HCT116 (cell line): ENCODE measurements at regions not wholly inside any gene's neighbourhood (a gene's known extent, or its start where the extent isn't known, plus 50 kb on each side); places are given as distances from the start of the nearest gene placed in this dataset.

ENCODE experiments used
- ATAC-seq: fragments of 200-7000 bp; cut with Tn5 transposase; 2 replicates; pipeline ENCODE4 v1.9.1; 2020; ENCODE audit warnings: mild to moderate bottlenecking, moderate library complexity
- BruUV-seq: library from RNA; stranded (reverse); fragments of 400-500 nt; replicated peaks from 2 replicates; lab custom pipeline; 2021; lab: Mats Ljungman, UMichigan
- CTCF ChIA-PET: fragments of 300-600 bp; sonication (Branson Sonifier 250); formaldehyde crosslinking; loops from one replicate; lab custom pipeline; 2021; ENCODE audit warnings: antibody characterized with exemption; lab: Charles Lee
- POLR2A ChIA-PET: fragments of 300-600, 350-600 bp; sonication (Branson Sonifier 250); formaldehyde crosslinking; loops from one replicate; lab custom pipeline; 2021; ENCODE audit warnings: antibody characterized with exemption; lab: Charles Lee
- RAD21 ChIA-PET, 2 experiments: fragments of 300-600 bp; sonication (Branson Sonifier 250); formaldehyde crosslinking; loops; one replicate each; lab custom pipeline; 2023; ENCODE audit warnings: low total read pairs in 2 of 2; ENCODE audit not compliant: uncharacterized antibody in 2 of 2, unreplicated experiment in 2 of 2, low non-redundant PET in 1 of 2; lab: Charles Lee
- DNase-seq: peaks from one replicate; pipeline ENCODE4 v3.0.0-alpha.2; 2010; ENCODE audit warnings: low read depth, low spot score
- H2AFZ ChIP-seq: fragments of 200-600 bp; shearing (Covaris generic), sonication (generic); 2 replicates; pipeline ENCODE4 v1.6.1; 2017; ENCODE audit warnings: low read depth, mixed run types, mixed read lengths, antibody characterized with exemption, low read length; ENCODE audit not compliant: poor library complexity, severe bottlenecking
- H3K27ac ChIP-seq: 2 replicates; pipeline ENCODE4 v1.5.1; 2012; ENCODE audit warnings: low read depth, low read length
- H3K27me3 ChIP-seq: fragments of 200-600 bp; sonication (generic); 2 replicates; pipeline ENCODE4 v1.6.1; 2016; ENCODE audit warnings: mixed run types, low read length, mixed read lengths; ENCODE audit not compliant: insufficient read depth
- H3K36me3 ChIP-seq, 2 experiments: fragments of 200-500 bp in 1 of 2; fragments of 200-600 bp in 1 of 2; sonication (Bioruptor generic) in 1 of 2; sonication (generic) in 1 of 2; 2 replicates each; pipeline versions ENCODE4 v1.5.1 to v1.6.1; 2014 to 2016; ENCODE audit warnings: low read length in 2 of 2, inconsistent platforms in 1 of 2, mixed read lengths in 1 of 2, mixed run types in 1 of 2; ENCODE audit not compliant: insufficient read depth in 2 of 2, control insufficient read depth in 1 of 2
- H3K4me1 ChIP-seq, 2 experiments: fragments of 200-600 bp in 1 of 2; sonication (generic) in 1 of 2; 2 replicates each; pipeline versions ENCODE4 v1.5.1 to v1.6.1; 2012 to 2017; ENCODE audit warnings: low read length in 2 of 2, inconsistent platforms in 1 of 2, mild to moderate bottlenecking in 1 of 2, mixed read lengths in 1 of 2, mixed run types in 1 of 2, moderate library complexity in 1 of 2; ENCODE audit not compliant: insufficient read depth in 2 of 2, control insufficient read depth in 1 of 2
- H3K4me2 ChIP-seq: fragments of 200-600 bp; sonication (generic); 2 replicates; pipeline ENCODE4 v1.6.1; 2017; ENCODE audit warnings: mixed run types, low read length, mixed read lengths
- H3K4me3 ChIP-seq, 2 experiments: fragments of 200-600 bp in 1 of 2; sonication (generic) in 1 of 2; replicated peaks in 1 of 2; 2 replicates each; pipeline ENCODE4 v1.5.1; 2011 to 2016; ENCODE audit warnings: low read length in 2 of 2, control low read depth in 1 of 2, low read depth in 1 of 2, mild to moderate bottlenecking in 1 of 2, mixed read lengths in 1 of 2, mixed run types in 1 of 2
- H3K79me2 ChIP-seq: fragments of 200-600 bp; sonication (generic); 2 replicates; pipeline ENCODE4 v1.6.1; 2017; ENCODE audit warnings: mild to moderate bottlenecking, mixed run types, low read length, moderate library complexity, mixed read lengths; ENCODE audit not compliant: insufficient read depth
- H3K9ac ChIP-seq: fragments of 200-600 bp; sonication (generic); 2 replicates; pipeline ENCODE4 v1.6.1; 2016; ENCODE audit warnings: low read length, mixed read lengths
- H3K9me2 ChIP-seq: fragments of 200-600 bp; sonication (generic), shearing (Covaris generic); 2 replicates; pipeline ENCODE4 v1.6.1; 2017; ENCODE audit warnings: mixed run types, mild to moderate bottlenecking, moderate library complexity; ENCODE audit not compliant: insufficient read depth
- H3K9me3 ChIP-seq, 2 experiments: fragments of 200-500 bp in 1 of 2; fragments of 200-600 bp in 1 of 2; sonication (Bioruptor generic) in 1 of 2; sonication (generic) in 1 of 2; 2 replicates each; pipeline ENCODE4 v1.6.1; 2014 to 2017; ENCODE audit warnings: low read length in 2 of 2, mixed read lengths in 2 of 2, inconsistent platforms in 1 of 2, low read depth in 1 of 2, mild to moderate bottlenecking in 1 of 2, mixed run types in 1 of 2, moderate library complexity in 1 of 2; ENCODE audit not compliant: control insufficient read depth in 1 of 2, insufficient read depth in 1 of 2
- H4K20me1 ChIP-seq: fragments of 200-600 bp; sonication (generic), shearing (Covaris generic); 2 replicates; pipeline ENCODE4 v1.6.1; 2017; ENCODE audit warnings: mixed run types, mild to moderate bottlenecking, moderate library complexity; ENCODE audit not compliant: insufficient read depth
- CBX3 ChIP-seq: IDR thresholded peaks from 2 replicates; pipeline ENCODE4 v1.6.1; 2012; ENCODE audit warnings: low read depth
- CEBPB ChIP-seq: IDR thresholded peaks from 2 replicates; pipeline ENCODE4 v1.6.1; 2012; ENCODE audit warnings: low read depth
- EGR1 ChIP-seq: IDR thresholded peaks from 2 replicates; pipeline ENCODE4 v1.6.1; 2012; ENCODE audit warnings: low read depth
- ELF1 ChIP-seq: IDR thresholded peaks from 2 replicates; pipeline ENCODE4 v1.6.1; 2012; ENCODE audit warnings: low read depth, borderline replicate concordance
- EZH2 ChIP-seq: fragments of 200-600 bp; sonication (generic); IDR thresholded peaks from 2 replicates; pipeline ENCODE4 v1.6.1; 2017; ENCODE audit warnings: antibody characterized with exemption, mixed run types
- EZH2phosphoT487 ChIP-seq: fragments of 200-600 bp; IDR thresholded peaks from 2 replicates; pipeline ENCODE4 v1.6.1; 2018; ENCODE audit warnings: antibody characterized with exemption, borderline replicate concordance
- FOSL1 ChIP-seq: IDR thresholded peaks from 2 replicates; pipeline ENCODE4 v1.6.1; 2012; ENCODE audit warnings: low read depth
- JUND ChIP-seq: IDR thresholded peaks from 2 replicates; pipeline ENCODE4 v1.6.1; 2012
- POLR2AphosphoS5 ChIP-seq: IDR thresholded peaks from 2 replicates; pipeline ENCODE4 v1.6.1; 2011; ENCODE audit warnings: mild to moderate bottlenecking, low read depth, low read length, moderate library complexity
- SIN3A ChIP-seq: IDR thresholded peaks from 2 replicates; pipeline ENCODE4 v1.6.1; 2012; ENCODE audit warnings: low read depth
- SP1 ChIP-seq: IDR thresholded peaks from 2 replicates; pipeline ENCODE4 v1.6.1; 2012; ENCODE audit warnings: low read depth
- SRF ChIP-seq: IDR thresholded peaks from 2 replicates; pipeline ENCODE4 v1.6.1; 2012; ENCODE audit warnings: low read depth
- TCF7L2 ChIP-seq: IDR thresholded peaks from 2 replicates; pipeline ENCODE4 v1.7.0; 2011; ENCODE audit warnings: borderline replicate concordance, inconsistent platforms; ENCODE audit not compliant: insufficient read depth, insufficient read length; ENCODE audit errors: extremely low read depth
- YY1 ChIP-seq: IDR thresholded peaks from 2 replicates; pipeline ENCODE4 v1.6.1; 2011; ENCODE audit warnings: low read length, low read depth, moderate library complexity, mild to moderate bottlenecking; ENCODE audit not compliant: insufficient replicate concordance; ENCODE audit errors: extremely low read depth
- ZFX ChIP-seq: fragments of 450-650 bp; IDR thresholded peaks from 2 replicates; pipeline ENCODE4 v1.6.1; 2017
- intact Hi-C: fragments of 100-400 bp; cut with micrococcal nuclease; formaldehyde crosslinking; loops from 2 replicates; pipeline ENCODE4 v1.10.0; 2022
- TF ChIP-seq, protein P1 (sequence below): IDR thresholded peaks from 2 replicates; pipeline ENCODE4 v1.6.1; 2012; ENCODE audit warnings: low read depth
- TF ChIP-seq, protein P2 (sequence below): IDR thresholded peaks from 2 replicates; pipeline ENCODE4 v1.6.1; 2012
- TF ChIP-seq, protein P3 (sequence below): IDR thresholded peaks from 2 replicates; pipeline ENCODE4 v1.6.1; 2012
- TF ChIP-seq, protein P4 (sequence below): IDR thresholded peaks from 2 replicates; pipeline ENCODE4 v1.6.1; 2011; ENCODE audit warnings: mild to moderate bottlenecking, low read length, moderate library complexity; ENCODE audit not compliant: insufficient replicate concordance; ENCODE audit errors: extremely low read depth
- TF ChIP-seq, protein P5 (sequence below), 3 experiments: fragments of 200-600 bp in 1 of 3; sonication (generic) in 1 of 3; IDR thresholded peaks in 2 of 3; conservative IDR thresholded peaks in 1 of 3; 2 replicates each; pipeline ENCODE4 v1.5.1; 2012 to 2017; ENCODE audit warnings: low read depth in 2 of 3, low read length in 2 of 3, antibody characterized with exemption in 1 of 3, borderline replicate concordance in 1 of 3, control low read depth in 1 of 3, mild to moderate bottlenecking in 1 of 3, mixed read lengths in 1 of 3, mixed run types in 1 of 3, moderate library complexity in 1 of 3; ENCODE audit not compliant: insufficient read depth in 1 of 3

DNA sequence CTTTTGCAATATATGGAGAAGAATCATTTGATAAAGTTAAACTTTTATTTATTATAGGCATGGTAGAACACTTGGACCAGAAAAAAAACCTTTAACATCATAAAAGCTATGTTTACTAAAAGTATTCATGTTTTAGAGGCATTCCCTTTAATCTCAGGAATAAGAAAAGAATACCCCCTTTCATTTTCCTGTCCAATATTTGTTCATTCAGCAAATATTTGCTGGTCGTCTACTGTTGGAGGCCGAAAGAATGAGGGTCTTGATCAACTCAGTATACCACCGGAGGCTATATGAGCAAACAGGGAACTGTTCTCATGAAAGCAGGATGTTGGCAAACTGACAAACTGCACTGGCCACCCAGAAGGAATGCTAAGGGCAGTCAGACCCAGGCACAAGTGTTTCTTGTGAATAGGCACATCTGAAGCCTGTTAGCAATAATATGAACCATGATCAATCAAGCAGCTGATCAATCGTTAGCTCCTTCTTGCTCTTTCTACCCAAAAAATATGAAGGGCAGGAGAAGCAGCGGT is 480.8 kb upstream of the FAT1 start:
- POLR2A ChIA-PET: no interaction called here
- ATAC-seq: no peak
- no peaks in the 10 kb centered on the region for H3K27me3 ChIP-seq
- H3K4me3 ChIP-seq: no peak overlapping the region
- no TSS peak for BruUV-seq
- intact Hi-C loops: no loop called here
- DNase-seq: no peak
- H2AFZ ChIP-seq: no peak overlapping the region
- no peaks in the 10 kb centered on the region for H3K36me3 ChIP-seq
- no peak overlapping the region for H3K27ac ChIP-seq
- RAD21 ChIA-PET: no interaction called here
- peaks cover 0 to 6% of the 10 kb centered on the region in 2 experiments; a peak in 1 of 4 replicates for H3K4me1 ChIP-seq
- H3K9me3 ChIP-seq: no peaks in the 10 kb centered on the region; a peak in 1 of 4 replicates
- H4K20me1 ChIP-seq: no peaks in the 10 kb centered on the region
- no peaks in the 10 kb centered on the region for H3K79me2 ChIP-seq
- no peaks in the 10 kb centered on the region for H3K9me2 ChIP-seq
- TF ChIP-seq, protein P1, sequence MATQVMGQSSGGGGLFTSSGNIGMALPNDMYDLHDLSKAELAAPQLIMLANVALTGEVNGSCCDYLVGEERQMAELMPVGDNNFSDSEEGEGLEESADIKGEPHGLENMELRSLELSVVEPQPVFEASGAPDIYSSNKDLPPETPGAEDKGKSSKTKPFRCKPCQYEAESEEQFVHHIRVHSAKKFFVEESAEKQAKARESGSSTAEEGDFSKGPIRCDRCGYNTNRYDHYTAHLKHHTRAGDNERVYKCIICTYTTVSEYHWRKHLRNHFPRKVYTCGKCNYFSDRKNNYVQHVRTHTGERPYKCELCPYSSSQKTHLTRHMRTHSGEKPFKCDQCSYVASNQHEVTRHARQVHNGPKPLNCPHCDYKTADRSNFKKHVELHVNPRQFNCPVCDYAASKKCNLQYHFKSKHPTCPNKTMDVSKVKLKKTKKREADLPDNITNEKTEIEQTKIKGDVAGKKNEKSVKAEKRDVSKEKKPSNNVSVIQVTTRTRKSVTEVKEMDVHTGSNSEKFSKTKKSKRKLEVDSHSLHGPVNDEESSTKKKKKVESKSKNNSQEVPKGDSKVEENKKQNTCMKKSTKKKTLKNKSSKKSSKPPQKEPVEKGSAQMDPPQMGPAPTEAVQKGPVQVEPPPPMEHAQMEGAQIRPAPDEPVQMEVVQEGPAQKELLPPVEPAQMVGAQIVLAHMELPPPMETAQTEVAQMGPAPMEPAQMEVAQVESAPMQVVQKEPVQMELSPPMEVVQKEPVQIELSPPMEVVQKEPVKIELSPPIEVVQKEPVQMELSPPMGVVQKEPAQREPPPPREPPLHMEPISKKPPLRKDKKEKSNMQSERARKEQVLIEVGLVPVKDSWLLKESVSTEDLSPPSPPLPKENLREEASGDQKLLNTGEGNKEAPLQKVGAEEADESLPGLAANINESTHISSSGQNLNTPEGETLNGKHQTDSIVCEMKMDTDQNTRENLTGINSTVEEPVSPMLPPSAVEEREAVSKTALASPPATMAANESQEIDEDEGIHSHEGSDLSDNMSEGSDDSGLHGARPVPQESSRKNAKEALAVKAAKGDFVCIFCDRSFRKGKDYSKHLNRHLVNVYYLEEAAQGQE: no peak
- TF ChIP-seq POLR2AphosphoS5: no peak
- TF ChIP-seq CEBPB: no peak
- TF ChIP-seq SP1: no peak
- TF ChIP-seq EGR1: no peak
- no peak for TF ChIP-seq JUND
- TF ChIP-seq YY1: no peak
- TF ChIP-seq, protein P2, sequence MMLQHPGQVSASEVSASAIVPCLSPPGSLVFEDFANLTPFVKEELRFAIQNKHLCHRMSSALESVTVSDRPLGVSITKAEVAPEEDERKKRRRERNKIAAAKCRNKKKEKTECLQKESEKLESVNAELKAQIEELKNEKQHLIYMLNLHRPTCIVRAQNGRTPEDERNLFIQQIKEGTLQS: no peak
- TF ChIP-seq CBX3: no peak
- TF ChIP-seq ZFX: no peak
- no peak for TF ChIP-seq SIN3A
- TF ChIP-seq, protein P3, sequence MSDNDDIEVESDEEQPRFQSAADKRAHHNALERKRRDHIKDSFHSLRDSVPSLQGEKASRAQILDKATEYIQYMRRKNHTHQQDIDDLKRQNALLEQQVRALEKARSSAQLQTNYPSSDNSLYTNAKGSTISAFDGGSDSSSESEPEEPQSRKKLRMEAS: no peak
- TF ChIP-seq SRF: no peak
- no peak for TF ChIP-seq FOSL1
- TF ChIP-seq, protein P4, sequence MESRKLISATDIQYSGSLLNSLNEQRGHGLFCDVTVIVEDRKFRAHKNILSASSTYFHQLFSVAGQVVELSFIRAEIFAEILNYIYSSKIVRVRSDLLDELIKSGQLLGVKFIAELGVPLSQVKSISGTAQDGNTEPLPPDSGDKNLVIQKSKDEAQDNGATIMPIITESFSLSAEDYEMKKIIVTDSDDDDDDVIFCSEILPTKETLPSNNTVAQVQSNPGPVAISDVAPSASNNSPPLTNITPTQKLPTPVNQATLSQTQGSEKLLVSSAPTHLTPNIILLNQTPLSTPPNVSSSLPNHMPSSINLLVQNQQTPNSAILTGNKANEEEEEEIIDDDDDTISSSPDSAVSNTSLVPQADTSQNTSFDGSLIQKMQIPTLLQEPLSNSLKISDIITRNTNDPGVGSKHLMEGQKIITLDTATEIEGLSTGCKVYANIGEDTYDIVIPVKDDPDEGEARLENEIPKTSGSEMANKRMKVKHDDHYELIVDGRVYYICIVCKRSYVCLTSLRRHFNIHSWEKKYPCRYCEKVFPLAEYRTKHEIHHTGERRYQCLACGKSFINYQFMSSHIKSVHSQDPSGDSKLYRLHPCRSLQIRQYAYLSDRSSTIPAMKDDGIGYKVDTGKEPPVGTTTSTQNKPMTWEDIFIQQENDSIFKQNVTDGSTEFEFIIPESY: no peak
- TF ChIP-seq TCF7L2: no peak
- no peak for TF ChIP-seq EZH2
- TF ChIP-seq EZH2phosphoT487: no peak
- TF ChIP-seq, protein P5, sequence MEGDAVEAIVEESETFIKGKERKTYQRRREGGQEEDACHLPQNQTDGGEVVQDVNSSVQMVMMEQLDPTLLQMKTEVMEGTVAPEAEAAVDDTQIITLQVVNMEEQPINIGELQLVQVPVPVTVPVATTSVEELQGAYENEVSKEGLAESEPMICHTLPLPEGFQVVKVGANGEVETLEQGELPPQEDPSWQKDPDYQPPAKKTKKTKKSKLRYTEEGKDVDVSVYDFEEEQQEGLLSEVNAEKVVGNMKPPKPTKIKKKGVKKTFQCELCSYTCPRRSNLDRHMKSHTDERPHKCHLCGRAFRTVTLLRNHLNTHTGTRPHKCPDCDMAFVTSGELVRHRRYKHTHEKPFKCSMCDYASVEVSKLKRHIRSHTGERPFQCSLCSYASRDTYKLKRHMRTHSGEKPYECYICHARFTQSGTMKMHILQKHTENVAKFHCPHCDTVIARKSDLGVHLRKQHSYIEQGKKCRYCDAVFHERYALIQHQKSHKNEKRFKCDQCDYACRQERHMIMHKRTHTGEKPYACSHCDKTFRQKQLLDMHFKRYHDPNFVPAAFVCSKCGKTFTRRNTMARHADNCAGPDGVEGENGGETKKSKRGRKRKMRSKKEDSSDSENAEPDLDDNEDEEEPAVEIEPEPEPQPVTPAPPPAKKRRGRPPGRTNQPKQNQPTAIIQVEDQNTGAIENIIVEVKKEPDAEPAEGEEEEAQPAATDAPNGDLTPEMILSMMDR (IDR thresholded peaks at IDR 0.05 in 2 of 3, conservative IDR thresholded peaks at IDR 0.05 in 1 of 3; ENCODE audit: borderline replicate concordance in 1 of 3, insufficient read depth in 1 of 3, low read depth in 2 of 3, low read length in 2 of 3): no peak
- no peak for TF ChIP-seq ELF1
- no peak overlapping the region for H3K9ac ChIP-seq
- CTCF ChIA-PET: no interaction called here
- no peak overlapping the region for H3K4me2 ChIP-seq
